Dermis microvascular lymphatic vessel endothelial cell (primary cell): ENCODE measurements at regions not wholly inside any gene's neighbourhood (a gene's known extent, or its start where the extent isn't known, plus 50 kb on each side); places are given as distances from the start of the nearest gene placed in this dataset.
"Not testable (repeated sequence)": the region's sequence is repeated elsewhere in the genome, so short reads cannot be mapped to it uniquely, and the experiment has no call there.

Source experiments
- DNase-seq, 2 donors: peaks; one replicate each; pipeline versions ENCODE4 v3.0.0 to v3.0.0-alpha.2; 2010; ENCODE audit warnings: low read depth in 2 of 2

DNA sequence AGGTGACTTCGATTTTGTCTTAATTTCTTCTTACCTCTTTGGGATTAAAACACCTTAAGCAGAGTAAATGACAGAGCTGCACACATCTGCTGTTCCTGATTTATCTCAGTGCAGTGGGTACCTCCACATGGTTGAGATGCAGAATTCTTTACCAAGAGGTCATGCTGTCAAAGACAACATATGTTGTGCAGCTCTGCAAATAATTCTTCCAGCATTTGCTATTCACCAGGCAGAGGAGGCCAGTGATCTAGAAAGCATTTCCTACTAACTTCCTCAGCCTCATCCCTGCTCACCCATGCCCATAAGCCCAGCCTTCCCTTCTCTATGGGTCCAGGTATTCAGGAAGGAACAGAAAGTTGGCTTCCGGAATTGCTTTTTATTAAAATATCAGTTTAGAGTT lies 109.3 kb downstream of the THBS2 start:
- DNase-seq: no peak

DNA sequence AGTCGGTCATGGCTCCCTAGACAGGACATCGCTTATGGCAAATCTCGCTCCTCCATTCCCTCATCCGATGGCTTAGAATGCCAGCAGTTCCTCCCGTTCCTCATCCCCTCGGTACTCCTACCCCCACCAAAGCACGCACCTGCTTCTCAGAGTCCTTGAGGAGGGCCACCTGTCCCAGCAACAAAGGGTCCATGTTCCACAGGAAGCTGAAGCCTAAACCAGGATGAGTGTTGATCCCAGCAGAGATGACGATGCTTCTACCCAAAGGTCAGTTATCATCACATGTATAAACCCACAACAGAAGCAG lies 111.2 kb downstream of the THBS2 start:
- DNase-seq: no peak

DNA sequence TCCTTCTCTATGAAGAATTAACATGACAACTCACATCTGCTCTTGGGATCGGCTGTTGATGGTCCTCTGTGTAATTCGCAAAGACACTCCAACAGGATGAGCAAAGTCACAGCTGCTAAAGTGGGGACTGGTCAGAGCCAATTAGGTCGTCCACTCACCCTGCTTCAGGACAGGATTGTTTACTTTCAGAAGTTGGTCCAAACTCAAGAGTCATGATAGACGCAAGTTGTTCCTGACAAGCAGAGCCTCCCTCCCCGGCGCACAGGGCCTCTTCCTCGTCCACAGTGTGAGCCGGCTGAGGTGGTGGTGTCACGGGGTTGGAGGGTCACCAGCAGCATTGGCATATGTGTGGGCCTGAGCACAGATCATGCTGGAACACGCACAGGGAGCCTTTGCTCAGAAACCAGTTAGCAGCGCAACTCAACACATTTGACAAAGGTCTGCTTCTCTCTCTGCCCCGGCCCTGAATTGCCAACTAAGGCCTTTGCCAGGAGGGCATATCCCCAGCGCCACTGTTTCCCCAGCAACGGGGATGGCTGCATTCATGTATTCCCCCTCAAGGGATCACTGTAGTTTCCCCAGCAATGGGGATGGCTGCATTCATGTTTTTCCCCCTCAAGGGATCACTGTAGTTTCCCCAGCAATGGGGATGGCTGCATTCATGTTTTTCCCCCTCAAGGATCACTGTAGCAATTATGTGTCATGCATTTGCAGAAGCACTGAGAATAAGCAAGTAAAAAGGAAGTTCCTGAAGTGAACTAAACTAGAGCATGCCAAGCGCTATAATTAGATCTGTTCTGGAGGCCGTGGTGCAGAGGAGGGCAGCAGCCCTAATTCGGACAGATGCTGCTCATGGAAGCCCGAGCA lies 111.7 kb downstream of the THBS2 start:
- DNase-seq: no peak

DNA sequence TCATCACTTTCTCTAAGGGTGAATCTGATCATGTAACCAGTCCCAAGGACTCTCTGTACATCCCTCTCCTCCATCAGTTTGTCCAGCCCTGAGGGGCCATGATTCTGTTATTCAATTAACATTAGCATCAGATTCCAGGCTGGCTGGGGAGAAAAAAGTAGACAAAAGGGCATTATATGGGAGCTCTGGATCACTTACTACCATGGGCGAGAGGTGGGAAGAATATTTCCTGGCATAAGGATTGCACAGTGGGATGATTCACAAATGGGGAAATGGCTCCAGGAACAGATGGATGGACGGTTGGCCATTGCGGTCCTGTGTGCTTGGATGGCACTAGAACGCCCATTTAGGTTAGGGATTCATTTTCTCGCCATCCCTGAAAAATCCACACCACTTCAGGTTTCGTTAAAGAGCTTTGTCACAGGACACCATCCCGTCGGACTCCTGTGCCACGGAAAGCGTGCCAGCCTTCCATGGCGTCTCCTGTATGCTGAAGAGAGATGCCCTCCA lies 112.6 kb downstream of the THBS2 start:
- no peak for DNase-seq

DNA sequence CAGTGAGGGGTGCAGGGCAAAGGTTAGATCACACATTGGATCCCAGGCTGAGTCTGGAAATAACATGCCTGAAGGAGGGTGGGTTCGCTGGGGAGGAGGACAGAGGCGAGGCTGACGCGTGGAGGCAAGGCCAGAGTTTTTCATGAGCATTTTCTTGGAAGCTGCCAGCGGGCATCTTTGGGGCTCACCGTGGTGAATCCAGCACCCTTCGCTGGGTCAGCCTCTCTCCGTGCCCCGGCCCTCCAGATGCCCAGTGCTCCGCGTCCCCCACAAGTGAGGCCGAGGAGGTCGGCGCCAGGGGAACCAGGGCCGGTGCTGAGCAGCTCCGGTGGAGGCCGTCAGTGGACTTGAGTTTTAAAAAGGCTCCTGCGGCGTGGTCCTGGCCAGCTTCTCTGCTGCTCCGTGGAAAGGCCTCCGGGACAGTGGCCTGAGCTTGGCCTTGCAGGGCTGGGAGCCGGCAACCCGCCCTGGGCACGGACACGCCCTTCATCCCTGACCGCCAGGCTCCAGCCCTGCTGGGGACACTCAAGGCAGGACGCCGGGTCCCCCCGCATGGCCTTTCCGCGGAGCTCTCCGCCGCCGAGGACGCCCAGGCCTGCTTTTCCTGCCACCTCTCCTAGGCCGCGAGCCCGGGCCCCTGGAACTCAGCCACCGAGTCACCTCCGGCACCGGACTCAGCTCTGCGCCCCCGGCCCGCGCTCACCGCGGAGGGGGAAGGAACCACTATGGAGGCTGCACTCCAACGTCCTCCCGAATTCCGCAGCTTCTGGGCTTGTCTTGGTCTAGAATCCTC lies 114.3 kb downstream of the THBS2 start:
- DNase-seq: no peak

DNA sequence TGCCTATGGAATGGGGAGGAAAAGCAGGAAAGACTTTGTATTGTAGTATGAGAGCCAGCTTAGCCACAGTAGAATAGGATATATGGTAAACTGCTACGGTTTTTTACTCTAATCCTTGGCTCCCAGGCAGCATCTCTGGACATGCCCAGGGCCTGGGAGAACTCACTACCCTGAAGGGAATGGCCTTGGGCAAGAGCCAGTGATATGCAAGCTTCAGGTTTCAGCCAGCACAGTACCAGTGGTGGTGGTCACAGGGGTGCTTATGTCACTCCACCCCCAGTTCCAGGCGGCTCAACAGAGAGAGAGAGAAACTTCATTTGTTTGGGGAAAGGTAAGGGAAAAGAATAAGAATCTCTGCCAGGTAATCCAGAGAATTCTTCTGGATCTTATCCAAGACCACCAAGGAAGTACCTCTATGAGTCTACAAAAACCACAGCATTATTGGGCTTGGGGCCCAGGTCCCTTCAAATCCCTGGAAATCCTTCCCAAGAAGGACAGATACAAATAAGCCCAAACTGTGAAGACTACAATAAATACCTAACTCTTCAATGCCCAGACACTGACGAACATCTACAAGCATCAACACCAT lies 121.2 kb downstream of the THBS2 start:
- no peak for DNase-seq

DNA sequence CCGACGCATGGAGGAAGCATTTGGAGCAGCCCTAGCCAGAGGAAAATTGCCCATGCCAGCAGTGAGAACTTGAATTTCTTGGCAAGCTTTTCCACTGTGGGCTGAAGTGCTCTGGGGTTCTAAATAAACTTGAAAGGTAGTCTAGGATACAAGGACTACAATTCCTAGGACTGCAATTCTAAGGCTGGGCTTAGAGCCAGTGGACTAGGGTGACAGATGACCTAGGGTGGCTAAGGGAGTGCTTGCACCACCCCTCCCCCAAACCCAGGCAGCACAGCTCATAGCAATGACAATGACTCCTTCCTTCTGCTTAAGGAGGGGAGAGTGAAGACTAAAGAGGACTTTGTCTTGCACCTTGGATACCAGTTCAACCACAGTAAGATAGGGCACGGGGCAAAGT lies 122.3 kb downstream of the THBS2 start:
- DNase-seq: no peak

DNA sequence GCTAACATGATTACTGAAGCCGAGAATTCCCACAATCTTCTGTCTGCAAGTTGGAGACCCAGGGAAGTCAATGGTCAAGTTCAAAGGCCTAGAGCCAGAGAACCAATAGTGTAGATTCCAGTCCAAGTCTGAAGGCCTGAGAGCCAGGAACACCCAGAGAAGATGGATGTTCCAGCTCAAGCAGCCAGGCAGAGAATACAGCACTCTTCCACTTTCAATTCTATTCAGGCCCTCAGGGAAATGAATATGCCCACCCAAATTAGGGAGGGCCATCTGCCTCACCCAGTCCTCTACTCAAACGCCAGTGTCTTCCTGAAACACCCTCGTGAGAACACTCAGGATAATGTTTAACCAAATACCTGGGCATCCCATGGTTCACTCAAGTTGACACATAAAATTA lies 123.5 kb downstream of the THBS2 start:
- DNase-seq: no peak

DNA sequence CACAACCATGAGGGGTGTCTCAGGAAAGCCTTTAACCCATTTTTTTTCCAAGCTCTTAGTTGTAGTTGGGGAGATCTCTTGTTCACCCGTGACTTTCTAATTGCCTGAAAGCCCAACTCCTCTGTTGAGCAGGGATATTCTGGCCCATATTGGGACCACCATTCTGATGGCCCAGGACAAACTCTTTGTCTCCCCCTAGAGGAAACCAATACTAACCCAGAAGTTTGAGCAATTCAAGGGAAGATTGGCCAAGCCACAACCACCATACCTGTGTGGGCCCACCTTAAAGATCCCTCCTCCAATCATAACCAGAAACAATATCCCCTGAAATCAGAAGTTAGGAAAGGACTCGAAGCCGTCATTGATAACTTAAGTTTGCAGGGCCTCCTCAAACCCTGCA lies 132.6 kb downstream of the THBS2 start:
- no peak for DNase-seq

DNA sequence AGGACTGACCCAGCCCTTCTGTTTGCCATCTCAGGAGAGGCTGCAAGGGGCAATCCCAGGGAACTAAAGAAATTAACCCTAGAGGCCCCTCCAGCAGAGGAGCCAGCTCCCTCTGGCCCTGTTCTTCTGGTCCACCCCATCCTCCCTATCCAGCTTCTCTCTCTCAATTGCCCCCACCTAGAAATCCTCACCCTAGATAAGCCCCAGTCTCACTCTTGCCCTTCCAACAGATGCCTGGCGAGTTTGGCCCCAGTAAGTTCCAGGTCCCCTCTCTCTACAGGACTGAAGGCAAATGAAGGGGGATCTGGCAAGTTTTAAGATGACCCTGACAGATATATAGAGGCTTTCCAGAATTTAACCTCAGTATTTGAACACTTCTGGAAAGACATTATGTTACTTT lies 134.0 kb downstream of the THBS2 start:
- DNase-seq: no peak

DNA sequence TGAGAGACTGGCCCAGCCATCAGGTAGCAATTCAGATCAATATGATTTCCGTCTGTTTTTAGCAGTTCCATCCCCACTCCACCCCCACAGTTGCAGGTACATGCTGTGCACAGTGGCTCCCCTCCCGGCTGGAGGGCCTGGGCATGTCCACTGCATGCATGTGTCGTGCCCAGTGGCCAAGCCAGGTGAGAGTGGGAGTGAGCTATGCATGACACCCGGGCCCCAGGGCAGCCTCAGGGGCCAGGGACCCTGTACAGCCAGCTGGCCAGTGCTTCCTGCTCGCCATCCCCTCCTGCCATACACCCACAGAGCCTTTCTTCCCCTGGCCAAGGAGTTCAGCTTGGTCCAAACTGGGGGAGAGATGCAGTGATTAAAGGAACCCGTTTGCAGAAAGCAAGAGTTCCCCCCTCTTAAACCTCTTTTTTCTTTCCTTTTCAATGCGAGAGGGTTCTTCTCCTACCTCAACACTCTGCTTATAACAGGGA lies 135.3 kb downstream of the THBS2 start:
- no peak for DNase-seq

DNA sequence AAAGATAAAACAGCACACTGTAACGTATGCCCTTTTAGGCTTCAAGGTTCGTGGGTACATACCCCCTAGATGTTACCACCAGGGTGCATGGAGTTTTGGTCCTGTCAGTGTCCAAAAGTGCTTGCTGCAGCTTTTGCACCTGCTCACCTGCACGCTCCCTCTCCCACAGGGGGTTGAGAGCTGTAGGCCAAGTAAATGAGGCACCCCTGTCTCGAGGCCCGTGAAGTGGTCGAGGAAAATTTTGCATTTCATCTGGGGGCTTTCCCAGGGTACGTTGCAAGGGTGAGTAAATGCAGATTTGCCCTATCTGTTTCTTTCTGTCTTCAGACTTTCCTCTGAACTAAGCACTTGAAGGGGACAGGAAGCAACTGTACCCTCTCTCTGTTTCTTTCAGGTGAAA lies 136.0 kb downstream of the THBS2 start:
- no peak for DNase-seq

DNA sequence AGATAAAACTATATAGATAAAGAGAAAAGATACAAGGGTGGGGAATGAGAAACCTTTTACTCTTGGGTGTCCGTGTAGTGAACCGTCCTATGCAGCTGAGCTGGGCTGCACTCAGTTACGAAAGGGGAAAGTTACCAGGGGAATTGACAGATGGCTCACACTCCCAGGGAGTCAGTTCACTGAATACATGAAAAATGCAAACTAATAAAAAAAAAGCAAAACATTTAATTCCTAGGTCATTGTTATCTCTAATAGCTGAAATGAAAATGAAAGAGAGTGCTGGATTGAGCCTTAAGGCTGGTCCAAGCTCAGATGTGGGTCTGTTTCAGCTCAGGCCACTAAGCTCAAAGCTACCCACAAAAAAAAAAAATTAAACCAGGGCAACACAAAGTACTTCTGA lies 138.0 kb downstream of the THBS2 start:
- no peak for DNase-seq

DNA sequence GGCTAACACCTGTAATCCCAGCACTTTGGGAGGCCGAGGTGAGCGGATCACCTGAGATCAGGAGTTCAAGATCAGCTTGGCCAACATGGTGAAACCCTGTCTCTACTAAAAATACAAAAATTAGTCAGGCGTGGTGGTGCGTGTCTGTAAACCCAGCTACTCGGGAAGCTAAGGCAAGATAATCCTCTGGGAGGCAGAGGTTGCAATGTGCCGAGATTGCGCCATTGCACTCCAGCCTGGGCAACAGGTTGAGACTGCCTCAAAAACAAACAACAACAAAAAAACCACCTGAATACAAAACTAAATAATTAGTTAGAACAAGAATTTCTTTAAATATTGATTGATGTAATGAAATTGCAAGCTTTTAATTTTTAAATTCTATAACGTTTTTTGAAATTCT lies 139.0 kb downstream of the THBS2 start:
- DNase-seq: not testable (repeated sequence)

DNA sequence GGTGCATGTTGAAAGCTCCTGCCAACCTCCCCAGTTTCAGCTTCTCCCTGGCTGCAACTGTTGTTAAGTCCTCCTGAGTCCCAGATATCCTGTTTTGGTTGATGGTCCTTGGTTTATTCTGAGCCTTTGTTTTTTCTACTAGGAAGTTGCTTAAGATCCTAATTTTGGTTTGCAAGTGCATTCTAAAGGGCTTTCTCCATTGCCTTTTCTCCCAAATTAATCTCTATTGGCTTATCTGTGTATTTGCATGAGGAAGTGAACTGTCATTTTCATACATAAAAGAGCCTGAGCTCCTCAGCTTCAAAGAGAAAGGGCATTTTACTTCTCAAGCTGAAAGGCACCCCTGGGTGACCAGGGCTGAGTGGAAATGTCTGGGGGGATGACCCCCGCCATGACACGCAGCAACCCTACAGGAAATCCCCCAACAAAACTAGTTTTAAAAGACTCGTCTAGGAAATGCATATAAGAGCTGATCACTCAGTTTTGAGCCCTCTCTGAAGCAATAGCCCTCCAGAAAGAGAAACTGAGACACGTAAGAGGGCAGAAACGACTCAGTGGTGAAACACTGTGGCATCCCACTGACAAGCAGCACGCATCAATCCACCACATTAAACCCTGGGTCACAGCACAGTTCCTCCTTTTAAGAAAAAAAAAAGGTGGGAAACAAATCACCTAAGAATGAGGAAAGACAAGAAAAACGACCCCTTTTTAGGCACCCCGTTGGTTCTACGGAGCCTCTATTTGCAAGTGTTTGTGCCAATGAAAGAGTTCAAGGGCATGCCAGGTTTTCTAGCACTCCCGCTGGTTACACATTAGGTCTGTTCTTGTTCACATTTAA lies 140.9 kb downstream of the THBS2 start:
- DNase-seq: no peak

DNA sequence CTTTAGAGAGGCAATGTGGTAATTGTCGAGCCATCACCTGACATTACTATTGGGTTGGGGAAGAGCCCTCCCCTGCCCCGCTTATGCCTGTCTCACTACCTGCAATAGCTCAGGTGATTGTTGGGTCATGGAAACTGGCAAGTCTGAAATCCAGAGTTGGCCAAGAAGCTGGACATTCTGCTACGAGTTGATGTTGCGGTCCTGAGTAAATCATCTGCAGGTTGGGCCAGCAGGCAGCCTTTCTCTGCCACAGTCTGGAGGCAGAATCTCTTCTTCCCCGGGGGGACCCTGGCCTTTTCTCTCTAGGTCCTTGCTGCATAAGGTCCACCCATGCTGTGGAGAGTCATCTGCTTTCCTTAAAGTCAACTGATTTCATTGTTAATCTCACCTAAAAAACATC lies 142.4 kb downstream of the THBS2 start:
- DNase-seq: no peak

DNA sequence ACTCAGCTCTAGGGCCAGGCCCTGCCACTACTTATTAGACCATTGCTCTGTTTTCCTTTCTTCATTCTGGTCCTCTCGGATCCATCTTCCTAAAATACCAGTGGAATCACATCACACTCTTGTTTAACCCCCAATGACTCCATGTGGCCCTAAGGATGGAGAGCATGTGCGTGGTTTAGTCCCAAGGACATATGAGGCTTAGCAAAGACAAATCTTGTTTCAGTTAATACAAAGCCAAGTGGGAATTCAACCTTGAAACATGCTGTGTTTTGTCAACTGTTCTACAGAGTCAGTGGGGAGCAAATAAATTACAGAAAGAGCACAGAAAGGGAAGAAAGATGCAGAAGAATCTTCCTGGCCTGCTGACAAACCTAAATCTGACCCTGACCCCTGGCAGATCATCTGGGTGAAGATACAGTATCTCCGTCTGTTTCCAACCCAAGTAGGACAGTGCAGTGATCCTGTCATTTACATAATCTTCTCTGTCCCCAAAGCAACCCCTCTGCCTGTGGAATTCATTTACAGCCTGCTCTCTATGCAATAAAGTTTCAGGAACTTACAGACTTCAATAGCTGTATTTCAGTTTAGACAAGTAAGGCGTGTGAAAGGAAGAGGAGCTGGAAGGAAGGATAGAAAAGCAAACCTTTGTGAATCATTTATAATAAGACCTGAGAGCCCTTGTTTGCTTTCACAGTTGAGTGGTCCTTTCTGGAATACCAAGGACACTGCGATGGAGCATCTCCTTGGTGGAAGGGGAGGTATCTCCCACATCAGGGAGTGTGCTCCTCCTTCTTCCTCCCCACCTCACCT lies 144.0 kb downstream of the THBS2 start:
- no peak for DNase-seq

DNA sequence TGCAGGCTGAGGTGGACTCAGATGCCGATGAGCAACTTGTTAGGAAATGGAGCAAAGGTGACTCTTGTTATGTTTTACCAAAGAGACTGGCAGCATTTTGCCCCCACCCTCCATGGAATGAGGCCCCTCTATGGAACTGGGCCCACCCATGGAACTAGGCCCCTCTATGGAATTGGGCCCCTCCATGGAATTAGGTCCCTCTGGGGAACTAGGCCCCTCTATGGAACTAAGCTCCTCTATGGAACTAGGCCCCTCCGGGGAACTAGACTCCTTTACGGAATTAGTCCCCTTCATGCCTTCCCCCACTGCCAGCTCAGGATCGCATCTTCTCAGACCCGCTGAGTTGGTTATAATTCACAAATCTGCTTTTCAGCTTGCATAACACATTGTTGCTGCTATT lies 144.9 kb downstream of the THBS2 start:
- no peak for DNase-seq

DNA sequence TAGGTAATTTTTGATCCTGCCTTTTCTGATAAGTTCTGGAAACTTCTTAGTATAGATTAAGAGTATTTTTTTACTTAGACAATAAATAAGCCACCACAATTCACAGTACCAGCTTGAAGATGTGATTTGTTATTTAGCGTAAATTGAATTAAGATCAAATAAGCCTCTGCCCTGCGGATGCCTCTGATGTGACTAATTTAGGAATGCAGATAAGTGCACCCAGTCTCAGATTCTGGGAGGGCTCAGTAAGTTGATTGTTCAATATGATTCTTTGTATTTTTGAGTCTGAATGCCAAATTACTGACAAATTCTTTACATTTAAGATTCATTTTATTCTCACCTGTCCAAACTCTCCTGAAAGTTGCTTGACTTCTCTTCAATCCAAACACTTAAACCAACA lies 147.5 kb downstream of the THBS2 start:
- DNase-seq: no peak

DNA sequence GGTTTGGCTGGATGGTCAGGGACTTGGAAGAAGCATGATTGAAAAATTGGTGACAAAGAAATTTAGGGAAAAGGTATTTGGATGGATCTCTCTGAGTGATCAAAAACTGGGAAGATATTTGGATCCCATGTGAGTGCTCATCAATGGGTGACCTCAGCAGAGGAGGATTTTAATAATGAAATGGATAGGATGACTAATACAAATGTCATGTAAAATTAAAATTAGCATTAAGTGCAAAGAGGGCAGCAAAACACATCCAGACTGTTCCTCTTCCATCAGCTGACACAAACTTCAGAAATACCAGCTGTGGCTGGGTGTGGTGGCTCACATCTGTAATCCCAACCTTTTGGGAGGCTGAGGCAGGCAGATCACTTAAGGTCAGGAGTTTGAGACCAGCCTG lies 151.7 kb downstream of the THBS2 start:
- DNase-seq: no peak
